Tibial artery (tissue), 4 donors: ENCODE measurements at regions not wholly inside any gene's neighbourhood (a gene's known extent, or its start where the extent isn't known, plus 50 kb on each side); places are given as distances from the start of the nearest gene placed in this dataset.
"Not testable (repeated sequence)": the region's sequence is repeated elsewhere in the genome, so short reads cannot be mapped to it uniquely, and the experiment has no call there.

Source experiments
- DNase-seq, 2 donors: peaks; one replicate each; pipeline ENCODE4 v3.0.0-alpha.2; 2019
- H3K27ac ChIP-seq, 2 donors: fragments of 200-600 bp; sonication (generic) in 1 of 2; 1 replicate in 1 of 2; 2 replicates in 1 of 2; pipeline ENCODE4 v1.5.1; 2018 to 2019; ENCODE audit warnings: mild to moderate bottlenecking in 1 of 2
- H3K27me3 ChIP-seq, 2 donors: fragments of 200-600 bp; sonication (generic) in 1 of 2; one replicate each; pipeline versions ENCODE4 v1.5.1 to v1.6.0; 2016 to 2019
- H3K36me3 ChIP-seq, 3 donors: fragments of 200-600 bp; sonication (generic) in 2 of 3; one replicate each; pipeline ENCODE4 v1.5.1; 2016 to 2019; ENCODE audit warnings: mild to moderate bottlenecking in 2 of 3
- H3K4me1 ChIP-seq, 4 donors: fragments of 200-600 bp; sonication (generic) in 2 of 4; 1 replicate in 3 of 4; 2 replicates in 1 of 4; pipeline ENCODE4 v1.5.1; 2016 to 2019
- H3K4me3 ChIP-seq, 2 donors: fragments of 200-600 bp; sonication (generic) in 1 of 2; 1 replicate in 1 of 2; 2 replicates in 1 of 2; pipeline ENCODE4 v1.5.1; 2018 to 2019; ENCODE audit warnings: mild to moderate bottlenecking in 2 of 2
- H3K9me3 ChIP-seq, 3 donors: fragments of 200-600 bp; sonication (generic) in 1 of 3; one replicate each; pipeline ENCODE4 v1.5.1; 2016 to 2019
- intact Hi-C: fragments of 100-400 bp; cut with DNase I; formaldehyde crosslinking; loops from one replicate; pipeline ENCODE4 v1.15.0; 2023; ENCODE audit warnings: low total_unique reads
- TF ChIP-seq, protein P1 (sequence below), 2 experiments: fragments of 200-600 bp in 1 of 2; fragments of 450-650 bp in 1 of 2; IDR thresholded peaks; one replicate each; pipeline ENCODE4 v1.5.1; 2017 to 2019; ENCODE audit warnings: antibody characterized with exemption in 2 of 2, mild to moderate bottlenecking in 1 of 2, moderate library complexity in 1 of 2

DNA sequence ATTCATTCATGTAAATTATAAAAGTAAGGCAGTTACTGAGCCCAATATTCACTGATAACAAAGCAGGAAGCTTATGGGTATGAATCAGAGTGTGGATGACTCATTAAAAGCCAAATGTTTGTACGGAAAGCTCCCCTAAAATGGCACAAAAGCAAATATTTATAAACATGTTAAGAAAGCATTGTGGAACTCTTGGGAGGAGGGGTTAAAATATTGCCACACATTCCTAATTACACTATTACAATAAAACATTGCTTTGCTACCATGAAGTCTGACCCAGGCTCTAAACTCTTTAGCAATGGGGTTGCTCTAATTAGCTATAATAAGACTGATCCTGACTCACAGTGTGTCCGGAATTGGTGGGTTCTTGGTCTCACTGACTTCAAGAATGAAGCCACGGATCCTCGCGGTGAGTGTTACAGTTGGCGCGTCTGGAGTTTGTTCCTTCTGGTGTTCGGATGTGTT lies 110.9 kb downstream of the NAB1 start:
- Histone ChIP-seq H3K27ac (no peak overlapping the region), H3K9me3 (no peaks in the 10 kb centered on the region), H3K36me3 (no peaks in the 10 kb centered on the region), H3K4me1 (no peaks in the 10 kb centered on the region), H3K4me3 (no peak overlapping the region), H3K27me3 (no peaks in the 10 kb centered on the region)
- no peak for DNase-seq
- TF ChIP-seq, protein P1, sequence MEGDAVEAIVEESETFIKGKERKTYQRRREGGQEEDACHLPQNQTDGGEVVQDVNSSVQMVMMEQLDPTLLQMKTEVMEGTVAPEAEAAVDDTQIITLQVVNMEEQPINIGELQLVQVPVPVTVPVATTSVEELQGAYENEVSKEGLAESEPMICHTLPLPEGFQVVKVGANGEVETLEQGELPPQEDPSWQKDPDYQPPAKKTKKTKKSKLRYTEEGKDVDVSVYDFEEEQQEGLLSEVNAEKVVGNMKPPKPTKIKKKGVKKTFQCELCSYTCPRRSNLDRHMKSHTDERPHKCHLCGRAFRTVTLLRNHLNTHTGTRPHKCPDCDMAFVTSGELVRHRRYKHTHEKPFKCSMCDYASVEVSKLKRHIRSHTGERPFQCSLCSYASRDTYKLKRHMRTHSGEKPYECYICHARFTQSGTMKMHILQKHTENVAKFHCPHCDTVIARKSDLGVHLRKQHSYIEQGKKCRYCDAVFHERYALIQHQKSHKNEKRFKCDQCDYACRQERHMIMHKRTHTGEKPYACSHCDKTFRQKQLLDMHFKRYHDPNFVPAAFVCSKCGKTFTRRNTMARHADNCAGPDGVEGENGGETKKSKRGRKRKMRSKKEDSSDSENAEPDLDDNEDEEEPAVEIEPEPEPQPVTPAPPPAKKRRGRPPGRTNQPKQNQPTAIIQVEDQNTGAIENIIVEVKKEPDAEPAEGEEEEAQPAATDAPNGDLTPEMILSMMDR (IDR thresholded peaks at IDR 0.05): no peak
- intact Hi-C loops: no loop called here

DNA sequence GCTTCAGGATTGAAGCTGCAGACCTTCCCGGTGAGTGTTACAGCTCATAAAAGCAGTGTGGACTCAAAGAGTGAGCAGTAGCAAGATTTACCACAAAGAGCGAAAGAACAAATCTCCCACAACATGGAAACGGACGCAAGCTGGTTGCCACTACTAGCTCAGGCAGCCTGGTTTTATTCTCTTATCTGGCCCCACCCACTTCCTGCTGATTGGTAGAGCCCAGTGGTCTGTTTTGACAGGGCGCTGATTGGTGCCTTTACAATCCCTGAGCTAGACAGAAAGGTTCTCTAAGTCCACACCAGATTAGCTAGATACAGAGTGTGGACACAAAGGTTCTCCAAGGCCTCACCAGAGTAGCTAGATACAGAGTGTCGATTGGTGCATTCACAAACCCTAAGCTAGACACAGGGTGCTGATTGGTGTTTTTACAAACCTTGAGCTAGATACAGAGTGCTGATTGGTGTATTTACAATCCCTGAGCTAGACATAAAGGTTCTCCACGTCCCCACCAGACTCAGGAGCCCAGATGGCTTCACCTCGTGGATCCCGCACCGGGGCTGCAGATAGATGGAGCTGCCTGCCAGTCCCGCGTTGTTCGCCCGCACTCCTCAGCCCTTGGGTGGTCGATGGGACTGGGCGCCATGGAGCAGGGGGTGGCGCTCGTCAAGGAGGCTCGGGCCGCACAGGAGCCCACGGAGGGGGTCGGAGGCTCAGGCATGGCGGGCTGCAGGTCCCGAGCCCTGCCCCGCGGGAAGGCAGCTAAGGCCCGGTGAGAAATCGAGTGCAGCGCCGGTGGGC lies 111.7 kb downstream of the NAB1 start:
- H3K36me3 ChIP-seq, H3K27me3 ChIP-seq, DNase-seq, H3K27ac ChIP-seq, H3K9me3 ChIP-seq, intact Hi-C loops, H3K4me1 ChIP-seq: not testable (repeated sequence)
- H3K4me3 ChIP-seq: peak overlapping the region; percentile 33 to 44

DNA sequence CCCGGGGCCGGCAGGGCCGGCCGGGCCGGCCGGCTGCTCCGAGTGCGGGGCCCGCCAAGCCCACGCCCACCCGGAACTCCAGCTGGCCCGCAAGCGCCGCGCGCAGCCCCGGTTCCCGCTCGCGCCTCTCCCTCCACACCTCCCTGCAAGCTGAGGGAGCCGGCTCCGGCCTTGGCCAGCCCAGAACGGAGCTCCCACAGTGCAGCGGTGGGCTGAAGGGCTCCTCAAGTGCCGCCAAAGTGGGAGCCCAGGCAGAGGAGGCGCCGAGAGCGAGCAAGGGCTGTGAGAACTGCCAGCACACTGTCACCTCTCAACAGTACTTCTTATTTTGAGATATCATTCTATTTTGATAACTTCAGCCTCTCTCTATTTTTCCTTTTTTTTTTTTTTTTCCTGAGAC lies 112.3 kb downstream of the NAB1 start:
- H3K27me3 ChIP-seq, H3K9me3 ChIP-seq, DNase-seq, intact Hi-C loops, H3K4me1 ChIP-seq, H3K36me3 ChIP-seq, H3K27ac ChIP-seq: not testable (repeated sequence)
- peak overlapping the region; percentile 33 to 44 for H3K4me3 ChIP-seq

DNA sequence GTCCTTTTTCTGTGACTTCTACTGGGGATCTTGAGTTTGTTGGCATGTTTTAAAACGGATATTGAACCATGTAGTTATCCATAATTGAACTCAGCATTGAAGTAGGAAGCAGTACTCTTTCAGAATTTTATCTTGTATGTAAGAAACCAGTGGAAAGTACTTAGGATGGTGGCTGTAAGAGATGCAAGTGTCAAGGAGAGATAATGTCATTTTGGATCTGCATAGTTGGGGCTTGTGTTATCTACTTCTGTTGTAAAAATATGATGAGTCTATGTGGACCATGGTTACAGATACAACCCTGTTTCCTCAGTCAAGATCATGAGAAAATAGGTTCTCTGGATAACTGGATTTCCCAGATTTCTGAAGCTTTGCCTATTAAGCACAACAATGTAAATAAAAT lies 113.7 kb downstream of the NAB1 start:
- DNase-seq: no peak
- Histone ChIP-seq H3K27me3 (no peaks in the 10 kb centered on the region), H3K9me3 (no peaks in the 10 kb centered on the region), H3K27ac (no peak overlapping the region), H3K4me1 (no peaks in the 10 kb centered on the region), H3K36me3 (no peaks in the 10 kb centered on the region), H3K4me3 (no peak overlapping the region)
- TF ChIP-seq, protein P1 (IDR thresholded peaks at IDR 0.05): no peak
- intact Hi-C loops: no loop called here

DNA sequence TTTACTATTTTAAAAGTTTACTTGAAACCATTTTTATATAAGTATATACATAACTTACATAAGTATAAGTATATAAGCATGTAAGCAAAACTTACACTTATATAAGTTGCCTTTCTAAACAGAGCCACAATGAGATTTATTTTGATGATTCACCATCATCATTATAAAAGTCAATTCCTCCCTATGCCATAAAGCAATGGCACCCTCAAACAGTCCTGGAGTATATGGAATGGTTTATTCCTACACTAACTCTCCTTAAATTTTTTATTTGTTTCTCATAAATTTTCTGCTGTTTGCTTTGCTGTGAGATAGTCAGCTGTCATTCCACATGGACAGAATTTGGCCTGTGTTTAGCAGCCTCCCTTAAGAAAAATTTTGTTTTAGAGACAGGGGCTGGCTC lies 114.2 kb downstream of the NAB1 start:
- intact Hi-C loops: no loop called here

DNA sequence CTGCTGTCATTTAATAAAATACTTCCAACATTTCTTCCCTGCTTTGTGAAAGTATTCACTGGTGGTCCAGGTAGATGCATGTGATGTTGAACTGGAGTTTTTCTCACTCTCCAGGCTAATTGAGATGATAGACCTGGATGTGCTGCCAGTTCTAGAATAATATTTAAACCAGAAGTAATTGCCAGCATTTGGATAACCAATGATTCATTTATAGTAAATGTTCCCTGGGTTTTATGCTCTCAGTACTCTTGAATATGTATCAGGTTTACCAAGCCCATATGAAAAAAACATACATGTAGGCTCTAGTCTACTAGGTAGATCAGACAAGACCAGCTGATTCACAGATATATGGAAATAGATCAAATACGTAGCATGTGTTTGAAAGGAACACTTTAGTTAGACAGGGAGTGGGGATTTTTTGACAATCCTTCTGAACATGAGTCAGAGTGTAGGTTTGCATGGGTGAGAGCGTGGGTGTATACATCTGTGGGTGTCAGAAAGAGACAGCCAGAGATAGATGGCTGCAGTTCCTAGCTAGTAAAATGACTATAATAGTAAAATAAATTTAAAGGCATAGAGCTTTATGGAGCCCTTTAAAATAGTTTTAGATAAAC lies 115.1 kb downstream of the NAB1 start:
- no peaks in the 10 kb centered on the region for H3K9me3 ChIP-seq
- H3K27me3 ChIP-seq: no peaks in the 10 kb centered on the region
- no peak overlapping the region for H3K27ac ChIP-seq
- TF ChIP-seq, protein P1 (IDR thresholded peaks at IDR 0.05): no peak
- no peak for DNase-seq
- intact Hi-C loops: no loop called here
- H3K4me1 ChIP-seq: no peaks in the 10 kb centered on the region
- H3K4me3 ChIP-seq: no peak overlapping the region
- H3K36me3 ChIP-seq: no peaks in the 10 kb centered on the region

More for the DNA sequence above, 114.2 kb downstream of the NAB1 start:
- Histone ChIP-seq H3K4me3 (no peak overlapping the region), H3K27ac (no peak overlapping the region), H3K4me1 (no peaks in the 10 kb centered on the region), H3K27me3 (no peaks in the 10 kb centered on the region), H3K36me3 (no peaks in the 10 kb centered on the region), H3K9me3 (no peaks in the 10 kb centered on the region)
- TF ChIP-seq, protein P1 (IDR thresholded peaks at IDR 0.05): no peak
- no peak for DNase-seq
